ENCODE measurements at regions not wholly inside any gene's neighbourhood (a gene's known extent, or its start where the extent isn't known, plus 50 kb on each side); places are given as distances from the start of the nearest gene placed in this dataset.

DNA sequence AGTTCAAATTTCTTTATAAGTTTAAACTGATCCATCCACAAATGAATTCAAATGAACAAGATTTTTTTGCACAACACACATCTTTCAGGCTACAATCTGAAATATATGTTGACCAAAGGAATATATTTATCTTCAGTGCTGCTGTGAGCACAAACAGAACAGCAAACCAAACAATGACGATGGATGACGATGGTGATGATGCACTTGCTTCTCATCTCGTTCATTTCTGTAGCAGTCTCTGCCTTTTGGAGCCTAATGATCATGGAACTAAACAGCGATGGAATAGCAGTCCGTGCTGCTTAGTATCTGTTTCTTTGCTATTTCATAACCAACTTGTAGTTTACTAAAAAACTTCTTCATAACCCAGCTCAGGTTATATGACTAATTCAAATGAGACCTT lies 220.7 kb upstream of the BLID start:
- H3K36me3 ChIP-seq (ENCODE audit: control insufficient read depth, insufficient read depth, low read length) = no peaks in the 10 kb centered on the region
- H3K9me3 ChIP-seq (ENCODE audit: control insufficient read depth, insufficient read depth, low read depth, low read length) = no peaks in the 10 kb centered on the region
- no peak overlapping the region for H3K27ac ChIP-seq (ENCODE audit: low read depth, low read length)
- H3K4me1 ChIP-seq (ENCODE audit: control insufficient read depth, insufficient read depth, low read length) = no peaks in the 10 kb centered on the region
- H3K9ac ChIP-seq (ENCODE audit: low read length) = no peak overlapping the region
- no peak overlapping the region for H3K4me3 ChIP-seq (ENCODE audit: low read depth, low read length)
- H3K27me3 ChIP-seq (ENCODE audit: control insufficient read depth, insufficient read depth, low read length) = no peaks in the 10 kb centered on the region

DNA sequence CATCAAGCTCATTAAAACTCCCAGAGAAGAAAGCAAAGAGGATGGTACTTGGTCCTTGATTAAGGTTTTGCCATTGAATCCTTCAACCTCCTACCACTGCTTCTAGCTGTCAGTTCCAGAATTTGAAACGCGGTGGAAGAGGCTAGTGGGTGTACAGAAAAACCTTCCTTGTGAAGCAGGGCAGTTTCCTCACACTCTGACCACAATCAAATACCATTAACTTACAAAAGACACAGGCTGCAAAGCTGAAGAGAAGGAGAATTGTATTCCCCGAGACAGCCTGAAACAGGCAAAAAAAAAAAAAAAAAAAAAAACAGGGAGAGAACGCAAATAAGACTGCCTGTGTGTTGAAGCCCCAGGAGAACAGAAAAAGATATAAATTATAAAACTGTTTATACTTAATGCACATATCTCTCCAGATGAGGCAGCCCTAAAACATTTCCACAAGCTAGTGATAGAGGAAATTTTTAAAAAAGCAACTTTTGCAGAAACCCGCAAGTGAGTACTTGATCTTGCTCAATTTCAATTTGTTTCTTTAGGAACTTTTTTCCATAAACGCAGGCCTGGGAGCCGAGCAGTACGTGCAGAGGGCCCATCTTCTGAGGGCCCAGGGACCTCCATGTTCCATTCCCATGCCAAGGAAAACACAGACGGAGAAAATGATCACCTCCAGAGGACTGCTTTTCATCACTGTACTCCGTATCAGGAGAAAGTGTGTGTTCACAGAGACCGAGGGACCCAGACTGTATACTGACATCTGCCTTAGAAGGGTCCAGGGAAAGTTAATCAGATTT lies 218.7 kb upstream of the BLID start:
- no peak overlapping the region for H3K27ac ChIP-seq (ENCODE audit: low read depth, low read length)
- no peaks in the 10 kb centered on the region for H3K27me3 ChIP-seq (ENCODE audit: control insufficient read depth, insufficient read depth, low read length)
- no peaks in the 10 kb centered on the region for H3K36me3 ChIP-seq (ENCODE audit: control insufficient read depth, insufficient read depth, low read length)
- H3K9ac ChIP-seq (ENCODE audit: low read length) = no peak overlapping the region
- no peak overlapping the region for H3K4me3 ChIP-seq (ENCODE audit: low read depth, low read length)
- H3K9me3 ChIP-seq (ENCODE audit: control insufficient read depth, insufficient read depth, low read depth, low read length) = no peaks in the 10 kb centered on the region
- H3K4me1 ChIP-seq (ENCODE audit: control insufficient read depth, insufficient read depth, low read length) = no peaks in the 10 kb centered on the region

DNA sequence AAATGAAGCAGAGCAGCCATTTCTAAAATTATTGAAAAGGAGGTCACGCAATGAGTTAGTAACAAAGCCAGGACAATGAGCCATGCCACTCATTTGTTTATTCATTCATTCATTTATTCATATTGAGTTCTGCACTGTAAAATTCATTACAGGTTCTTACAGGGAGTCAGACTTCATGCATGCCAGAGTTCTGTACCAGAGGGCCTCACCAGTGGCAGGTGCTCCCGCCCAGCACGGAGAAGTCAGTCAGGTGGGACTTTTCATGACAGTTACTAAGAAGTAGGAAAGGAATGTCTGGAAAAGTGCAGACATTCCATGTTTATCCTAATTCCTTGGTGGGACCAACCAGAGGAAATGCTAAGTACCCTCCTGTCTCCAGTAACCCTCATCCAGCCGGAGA lies 217.5 kb upstream of the BLID start:
- no peak overlapping the region for H3K27ac ChIP-seq (ENCODE audit: low read depth, low read length)
- no peaks in the 10 kb centered on the region for H3K9me3 ChIP-seq (ENCODE audit: control insufficient read depth, insufficient read depth, low read depth, low read length)
- no peaks in the 10 kb centered on the region; the same call in 1 of the 2 replicates for H3K27me3 ChIP-seq (ENCODE audit: control insufficient read depth, insufficient read depth, low read length)
- H3K9ac ChIP-seq (ENCODE audit: low read length) = no peak overlapping the region
- no peaks in the 10 kb centered on the region for H3K36me3 ChIP-seq (ENCODE audit: control insufficient read depth, insufficient read depth, low read length)
- H3K4me3 ChIP-seq (ENCODE audit: low read depth, low read length) = no peak overlapping the region
- H3K4me1 ChIP-seq (ENCODE audit: control insufficient read depth, insufficient read depth, low read length) = no peaks in the 10 kb centered on the region

DNA sequence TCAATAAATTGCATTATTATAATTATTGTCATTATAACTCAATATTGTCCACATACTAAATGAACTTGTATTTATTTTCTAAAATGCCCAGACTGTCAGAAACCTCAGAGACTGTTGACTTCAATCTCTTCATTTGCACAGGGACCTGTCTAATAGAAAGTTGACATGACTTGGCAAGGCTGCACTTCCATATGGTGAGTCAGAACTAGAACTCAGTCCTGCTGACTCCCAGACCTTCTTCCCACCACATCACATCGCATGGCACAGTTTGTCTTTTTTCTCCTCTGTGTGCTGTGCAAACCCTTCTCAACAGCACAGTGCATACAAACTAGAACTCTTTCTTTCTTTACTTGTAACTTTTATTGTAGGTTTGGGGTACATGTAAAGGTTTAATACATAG lies 215.1 kb upstream of the BLID start:
- Histone ChIP-seq H3K4me1 (ENCODE audit: control insufficient read depth, insufficient read depth, low read length) (peaks cover 13% of the 10 kb centered on the region; the same call in 1 of the 2 replicates), H3K9ac (ENCODE audit: low read length) (no peak overlapping the region), H3K9me3 (ENCODE audit: control insufficient read depth, insufficient read depth, low read depth, low read length) (no peaks in the 10 kb centered on the region), H3K27me3 (ENCODE audit: control insufficient read depth, insufficient read depth, low read length) (no peaks in the 10 kb centered on the region; the same call in 1 of the 2 replicates), H3K4me3 (ENCODE audit: low read depth, low read length) (no peak overlapping the region), H3K36me3 (ENCODE audit: control insufficient read depth, insufficient read depth, low read length) (no peaks in the 10 kb centered on the region), H3K27ac (ENCODE audit: low read depth, low read length) (no peak overlapping the region)

DNA sequence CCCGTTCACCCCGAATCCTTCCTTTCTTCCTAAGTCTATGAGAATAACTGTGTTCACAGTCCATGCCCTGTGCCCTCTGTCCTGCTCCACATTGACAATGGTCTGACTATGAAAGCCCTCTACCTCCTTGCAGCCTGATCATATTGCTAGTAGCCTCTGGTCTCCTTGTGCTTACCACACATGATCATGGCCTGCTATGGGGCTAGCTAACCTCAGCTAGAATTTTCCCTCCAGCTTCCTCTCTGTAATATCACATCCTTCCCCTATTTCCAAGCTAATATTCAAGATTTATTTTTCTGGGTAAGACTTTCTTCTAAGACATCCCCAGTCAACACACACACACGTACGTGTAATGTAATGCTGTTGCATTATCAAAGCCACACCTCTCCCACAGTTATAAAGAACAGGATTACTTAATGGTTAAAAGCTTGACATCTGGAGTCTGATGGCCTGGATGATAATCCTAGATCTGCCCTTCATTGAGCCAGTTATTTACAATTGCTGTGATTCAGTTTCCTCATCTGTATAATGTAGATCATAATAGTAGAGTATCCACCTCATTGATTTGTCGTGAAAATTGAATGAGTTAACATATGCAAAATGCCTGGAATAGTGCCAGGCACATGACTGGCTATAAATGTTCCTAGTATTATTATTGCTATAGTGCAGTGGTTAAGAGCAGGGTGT lies 214.4 kb upstream of the BLID start:
- H3K27me3 ChIP-seq (ENCODE audit: control insufficient read depth, insufficient read depth, low read length) = no peaks in the 10 kb centered on the region; the same call in 1 of the 2 replicates
- H3K9ac ChIP-seq (ENCODE audit: low read length) = no peak overlapping the region
- H3K4me1 ChIP-seq (ENCODE audit: control insufficient read depth, insufficient read depth, low read length) = peaks cover 13% of the 10 kb centered on the region; the same call in 1 of the 2 replicates
- no peak overlapping the region for H3K27ac ChIP-seq (ENCODE audit: low read depth, low read length)
- no peaks in the 10 kb centered on the region for H3K9me3 ChIP-seq (ENCODE audit: control insufficient read depth, insufficient read depth, low read depth, low read length)
- no peak overlapping the region for H3K4me3 ChIP-seq (ENCODE audit: low read depth, low read length)
- no peaks in the 10 kb centered on the region for H3K36me3 ChIP-seq (ENCODE audit: control insufficient read depth, insufficient read depth, low read length)

DNA sequence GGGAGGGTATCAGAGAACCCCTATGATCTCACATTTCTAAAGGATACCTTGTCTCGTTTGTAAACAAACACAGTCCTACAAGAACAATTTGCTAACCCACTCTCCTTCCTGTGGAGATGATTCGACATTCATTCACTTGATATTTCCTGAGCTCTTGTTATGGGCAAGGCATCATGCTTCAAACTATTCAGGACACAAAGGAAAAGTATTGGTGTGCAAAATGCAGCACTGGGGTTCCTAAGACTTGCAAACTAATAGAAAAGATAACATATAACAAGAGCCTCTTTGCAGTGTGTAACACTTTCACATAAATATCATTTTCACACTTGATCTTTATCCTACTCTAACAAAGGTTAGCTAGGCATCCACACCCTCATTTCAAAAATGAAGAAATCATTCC lies 211.5 kb upstream of the BLID start:
- no peak overlapping the region for H3K9ac ChIP-seq (ENCODE audit: low read length)
- no peaks in the 10 kb centered on the region for H3K36me3 ChIP-seq (ENCODE audit: control insufficient read depth, insufficient read depth, low read length)
- H3K27ac ChIP-seq (ENCODE audit: low read depth, low read length) = no peak overlapping the region
- H3K4me1 ChIP-seq (ENCODE audit: control insufficient read depth, insufficient read depth, low read length) = peaks cover 13% of the 10 kb centered on the region; the same call in 1 of the 2 replicates
- no peaks in the 10 kb centered on the region for H3K9me3 ChIP-seq (ENCODE audit: control insufficient read depth, insufficient read depth, low read depth, low read length)
- no peak overlapping the region for H3K4me3 ChIP-seq (ENCODE audit: low read depth, low read length)
- H3K27me3 ChIP-seq (ENCODE audit: control insufficient read depth, insufficient read depth, low read length) = no peaks in the 10 kb centered on the region; the same call in 1 of the 2 replicates

DNA sequence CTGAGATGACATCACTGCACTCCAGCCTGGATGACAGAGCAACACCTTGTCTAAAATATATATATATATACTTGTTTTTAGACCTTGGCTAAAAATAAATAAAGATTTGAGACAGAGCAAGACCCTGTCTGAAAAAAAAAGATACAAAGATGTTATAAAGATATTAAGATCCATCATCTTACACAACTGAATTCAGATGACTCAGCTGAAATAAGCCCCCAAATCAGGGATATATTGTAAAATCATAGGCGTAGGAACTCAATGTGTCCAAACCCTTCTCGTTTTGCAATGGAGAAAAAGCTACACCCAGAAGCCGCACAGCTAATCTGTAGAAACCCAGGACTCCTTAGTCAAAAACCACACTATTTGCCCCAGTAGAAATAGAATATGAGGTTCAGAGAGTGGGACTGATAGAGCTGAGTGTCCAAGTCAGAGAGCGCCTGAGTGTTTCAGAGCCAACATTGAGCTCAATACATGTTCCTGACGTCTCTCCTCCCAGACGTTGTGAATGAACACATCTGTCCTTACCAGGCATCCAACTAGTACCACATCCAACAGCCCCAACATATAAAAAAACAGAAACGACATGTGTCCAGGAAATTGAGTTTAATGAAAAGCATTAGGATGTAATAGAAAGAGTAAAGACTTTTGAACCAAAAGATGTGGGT lies 207.9 kb upstream of the BLID start:
- Histone ChIP-seq H3K4me3 (ENCODE audit: low read depth, low read length) (no peak overlapping the region), H3K9ac (ENCODE audit: low read length) (no peak overlapping the region), H3K4me1 (ENCODE audit: control insufficient read depth, insufficient read depth, low read length) (peaks cover 23% of the 10 kb centered on the region), H3K9me3 (ENCODE audit: control insufficient read depth, insufficient read depth, low read depth, low read length) (no peaks in the 10 kb centered on the region), H3K36me3 (ENCODE audit: control insufficient read depth, insufficient read depth, low read length) (no peaks in the 10 kb centered on the region), H3K27me3 (ENCODE audit: control insufficient read depth, insufficient read depth, low read length) (no peaks in the 10 kb centered on the region; the same call in 1 of the 2 replicates), H3K27ac (ENCODE audit: low read depth, low read length) (no peak overlapping the region)

DNA sequence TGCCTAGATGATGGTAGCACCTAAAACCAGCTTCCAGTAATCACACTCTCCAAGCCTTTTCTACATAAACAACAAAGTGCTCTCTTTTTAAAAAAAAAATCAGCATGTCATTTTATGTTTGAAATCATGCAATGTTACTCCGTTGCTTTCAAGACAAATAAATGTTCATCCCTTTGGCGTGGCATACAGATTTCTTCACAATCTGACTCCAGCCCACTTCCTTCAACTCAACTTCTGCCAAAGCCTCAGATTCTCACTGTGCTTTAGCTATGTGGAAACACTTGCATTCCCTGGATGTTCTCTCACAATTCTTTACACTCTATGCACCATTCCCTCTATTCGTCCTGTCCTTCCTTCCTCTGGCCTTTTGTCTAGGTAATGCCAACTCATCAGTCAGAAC lies 206.3 kb upstream of the BLID start:
- no peak overlapping the region for H3K4me3 ChIP-seq (ENCODE audit: low read depth, low read length)
- H3K9me3 ChIP-seq (ENCODE audit: control insufficient read depth, insufficient read depth, low read depth, low read length) = no peaks in the 10 kb centered on the region
- no peaks in the 10 kb centered on the region for H3K27me3 ChIP-seq (ENCODE audit: control insufficient read depth, insufficient read depth, low read length)
- H3K36me3 ChIP-seq (ENCODE audit: control insufficient read depth, insufficient read depth, low read length) = no peaks in the 10 kb centered on the region
- no peak overlapping the region for H3K27ac ChIP-seq (ENCODE audit: low read depth, low read length)
- peaks cover 15% of the 10 kb centered on the region for H3K4me1 ChIP-seq (ENCODE audit: control insufficient read depth, insufficient read depth, low read length)
- H3K9ac ChIP-seq (ENCODE audit: low read length) = no peak overlapping the region

DNA sequence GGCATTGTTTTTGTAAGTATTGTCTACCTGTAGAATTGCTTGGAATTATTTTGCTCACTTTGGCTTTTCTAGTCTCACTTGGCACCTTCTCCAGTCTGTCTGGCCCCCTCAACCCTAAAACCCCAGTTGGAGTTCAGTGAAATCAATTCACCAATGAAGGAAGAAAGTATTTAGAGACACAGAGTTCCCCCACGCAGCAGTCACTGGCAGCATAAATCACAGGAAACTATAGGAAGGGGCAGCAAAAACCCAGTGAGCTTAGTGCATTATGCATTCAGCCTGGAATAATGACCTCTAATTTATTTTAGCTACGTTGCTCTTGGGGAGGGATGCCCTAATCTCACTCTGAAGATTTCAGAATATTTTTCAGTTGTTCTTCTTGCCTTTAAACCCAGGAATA lies 204.7 kb upstream of the BLID start:
- no peaks in the 10 kb centered on the region for H3K36me3 ChIP-seq (ENCODE audit: control insufficient read depth, insufficient read depth, low read length)
- H3K9me3 ChIP-seq (ENCODE audit: control insufficient read depth, insufficient read depth, low read depth, low read length) = no peaks in the 10 kb centered on the region
- H3K4me3 ChIP-seq (ENCODE audit: low read depth, low read length) = no peak overlapping the region
- no peak overlapping the region for H3K9ac ChIP-seq (ENCODE audit: low read length)
- no peak overlapping the region for H3K27ac ChIP-seq (ENCODE audit: low read depth, low read length)
- H3K4me1 ChIP-seq (ENCODE audit: control insufficient read depth, insufficient read depth, low read length) = peaks cover 10% of the 10 kb centered on the region
- no peaks in the 10 kb centered on the region for H3K27me3 ChIP-seq (ENCODE audit: control insufficient read depth, insufficient read depth, low read length)

DNA sequence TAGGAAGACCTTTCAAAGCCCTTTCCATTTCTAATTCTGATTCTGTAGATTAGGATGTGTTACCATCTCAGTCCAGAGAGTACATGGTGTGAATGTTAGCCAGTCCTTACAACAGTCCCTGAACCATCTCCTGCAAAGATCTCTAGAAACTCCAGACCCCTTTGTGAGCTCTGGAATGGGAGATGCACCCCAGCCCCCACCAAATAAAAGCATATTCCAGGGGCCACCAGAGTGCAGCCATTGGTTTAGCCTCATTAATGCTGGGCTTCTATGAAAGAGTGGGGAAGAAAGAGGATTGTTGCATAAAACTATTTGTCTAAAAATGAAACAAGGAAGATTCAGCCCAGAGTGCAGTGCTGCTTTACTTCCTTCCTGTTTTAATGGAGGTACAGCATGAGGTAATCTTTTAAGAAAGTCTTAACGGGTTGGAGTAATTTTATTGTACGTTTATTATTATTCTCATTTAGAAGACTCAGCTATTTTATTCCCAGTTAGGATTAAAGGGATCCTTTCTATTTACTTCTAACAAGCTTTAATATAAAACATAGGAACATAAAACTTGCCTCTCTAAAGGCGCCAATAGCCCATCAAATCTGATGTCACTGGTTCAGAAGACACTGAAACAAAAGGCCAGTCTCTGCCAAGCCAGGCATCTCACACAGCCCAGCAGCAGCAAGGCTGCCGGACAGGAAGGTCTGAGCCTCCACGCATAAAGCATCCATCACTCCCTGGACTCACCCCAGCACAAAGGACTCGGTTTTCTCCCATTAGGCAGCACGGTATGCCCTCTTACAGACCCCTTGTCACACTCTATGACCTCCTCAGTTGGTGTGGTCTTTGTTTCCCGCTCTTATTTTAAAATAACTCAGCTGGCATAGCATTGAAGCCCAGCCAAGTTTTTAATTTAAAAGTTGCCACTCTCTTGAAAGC lies 203.9 kb upstream of the BLID start:
- H3K36me3 ChIP-seq (ENCODE audit: control insufficient read depth, insufficient read depth, low read length) = no peaks in the 10 kb centered on the region
- no peaks in the 10 kb centered on the region for H3K9me3 ChIP-seq (ENCODE audit: control insufficient read depth, insufficient read depth, low read depth, low read length)
- no peak overlapping the region for H3K27ac ChIP-seq (ENCODE audit: low read depth, low read length)
- H3K4me3 ChIP-seq (ENCODE audit: low read depth, low read length) = no peak overlapping the region
- no peaks in the 10 kb centered on the region for H3K27me3 ChIP-seq (ENCODE audit: control insufficient read depth, insufficient read depth, low read length)
- no peak overlapping the region for H3K9ac ChIP-seq (ENCODE audit: low read length)
- H3K4me1 ChIP-seq (ENCODE audit: control insufficient read depth, insufficient read depth, low read length) = peaks cover 10% of the 10 kb centered on the region

All from HUES6 (cell line).